GM23338 (cell line): ENCODE measurements at regions not wholly inside any gene's neighbourhood (a gene's known extent, or its start where the extent isn't known, plus 50 kb on each side); places are given as distances from the start of the nearest gene placed in this dataset.

Source experiments
- ATAC-seq: fragments of 200-7000 bp; cut with Tn5 transposase; 3 replicates; pipeline ENCODE4 v1.9.1; 2020
- DNase-seq: peaks from one replicate; pipeline ENCODE4 v3.0.0-alpha.2; 2015; ENCODE audit warnings: low spot score
- H2AFZ ChIP-seq: fragments of 200-600 bp; sonication (generic); 2 replicates; pipeline ENCODE4 v1.8.0; 2016; ENCODE audit warnings: antibody characterized with exemption, mild to moderate bottlenecking, moderate library complexity
- H3F3A ChIP-seq: fragments of 200-600 bp; sonication (generic); replicated peaks from 2 replicates; pipeline ENCODE4 v1.8.0; 2017; ENCODE audit warnings: antibody characterized with exemption, mixed run types, low read depth
- H3K27ac ChIP-seq: fragments of 200-600 bp; sonication (generic); 2 replicates; pipeline ENCODE4 v1.6.1; 2016; ENCODE audit warnings: low read depth
- H3K27me3 ChIP-seq: fragments of 200-600 bp; sonication (generic); 2 replicates; pipeline ENCODE4 v1.8.0; 2016; ENCODE audit warnings: mild to moderate bottlenecking, mixed run types, moderate library complexity; ENCODE audit not compliant: insufficient read depth
- H3K36me3 ChIP-seq: fragments of 200-600 bp; sonication (generic); 2 replicates; pipeline ENCODE4 v1.8.0; 2016; ENCODE audit warnings: mild to moderate bottlenecking; ENCODE audit not compliant: insufficient read depth
- H3K4me1 ChIP-seq: fragments of 200-600 bp; sonication (generic); 2 replicates; pipeline ENCODE4 v1.8.0; 2016; ENCODE audit warnings: mild to moderate bottlenecking, moderate library complexity; ENCODE audit not compliant: insufficient read depth
- H3K4me2 ChIP-seq: fragments of 200-600 bp; sonication (generic); 2 replicates; pipeline ENCODE4 v1.7.1; 2017; ENCODE audit warnings: mixed run types
- H3K4me3 ChIP-seq: fragments of 200-600 bp; sonication (generic); 2 replicates; pipeline ENCODE4 v1.6.1; 2016; ENCODE audit warnings: mixed run types
- H3K79me2 ChIP-seq: fragments of 200-600 bp; sonication (generic); replicated peaks from 2 replicates; pipeline ENCODE4 v1.8.0; 2017; ENCODE audit warnings: mild to moderate bottlenecking; ENCODE audit not compliant: insufficient read depth
- H3K9me2 ChIP-seq: fragments of 200-600 bp; sonication (generic); 2 replicates; pipeline ENCODE4 v1.8.0; 2017; ENCODE audit not compliant: insufficient read depth
- H4K20me1 ChIP-seq: fragments of 200-600 bp; sonication (generic); replicated peaks from 2 replicates; pipeline ENCODE4 v1.8.0; 2017; ENCODE audit warnings: mild to moderate bottlenecking; ENCODE audit not compliant: insufficient read depth
- H3K27ac Mint-ChIP-seq: 2 replicates; pipeline ENCODE4 v1.8.0; 2020; ENCODE audit warnings: inconsistent platforms, mild to moderate bottlenecking, moderate library complexity, mixed read lengths
- H3K27me3 Mint-ChIP-seq: 3 replicates; pipeline ENCODE4 v1.8.0; 2022; ENCODE audit warnings: low read depth, mild to moderate bottlenecking, moderate library complexity, mixed read lengths, inconsistent platforms; ENCODE audit not compliant: insufficient read depth, poor library complexity
- H3K36me3 Mint-ChIP-seq: 3 replicates; pipeline ENCODE4 v1.8.0; 2021; ENCODE audit warnings: low read depth, mild to moderate bottlenecking, inconsistent platforms, moderate library complexity, mixed read lengths
- H3K4me1 Mint-ChIP-seq: 3 replicates; pipeline ENCODE4 v1.8.0; 2020; ENCODE audit warnings: mild to moderate bottlenecking, inconsistent platforms, mixed read lengths
- H3K4me3 Mint-ChIP-seq: 3 replicates; pipeline ENCODE4 v1.8.0; 2021; ENCODE audit warnings: moderate library complexity, mild to moderate bottlenecking, inconsistent platforms, mixed read lengths
- H3K9me3 Mint-ChIP-seq: 3 replicates; pipeline ENCODE4 v1.8.0; 2020; ENCODE audit warnings: moderate library complexity, mild to moderate bottlenecking, inconsistent platforms, mixed read lengths
- CREB1 ChIP-seq: fragments of 250-450 bp; sonication (Bioruptor Pico); IDR thresholded peaks from 2 replicates; pipeline ENCODE4 v1.5.0; 2020; ENCODE audit warnings: low read depth, mild to moderate bottlenecking, moderate library complexity
- EZH2 ChIP-seq: fragments of 200-600 bp; sonication (generic); IDR thresholded peaks from one replicate; pipeline ENCODE4 v1.8.0; 2017; ENCODE audit warnings: antibody characterized with exemption, mild to moderate bottlenecking, low read depth; ENCODE audit not compliant: unreplicated experiment
- NANOG ChIP-seq: IDR thresholded peaks from 2 replicates; pipeline ENCODE4 v1.6.1; 2016; ENCODE audit warnings: antibody characterized with exemption, borderline replicate concordance
- POLR2AphosphoS5 ChIP-seq: IDR thresholded peaks from 2 replicates; pipeline ENCODE4 v1.6.1; 2016; ENCODE audit warnings: antibody characterized with exemption, low read depth
- STAT1 ChIP-seq: IDR thresholded peaks from one replicate; pipeline ENCODE4 v1.6.1; 2016; ENCODE audit warnings: antibody characterized with exemption; ENCODE audit not compliant: unreplicated experiment
- ZNF114 ChIP-seq: fragments of 250-450 bp; sonication (Bioruptor Pico); IDR thresholded peaks from 2 replicates; pipeline ENCODE4 v1.5.0; 2020; ENCODE audit warnings: mild to moderate bottlenecking, moderate library complexity
- ZNF331 ChIP-seq: fragments of 250-450 bp; sonication (Bioruptor Pico); IDR thresholded peaks from 2 replicates; pipeline ENCODE4 v1.5.0; 2020; ENCODE audit warnings: low read depth, mild to moderate bottlenecking, moderate library complexity
- TF ChIP-seq, protein P1 (sequence below), 2 experiments: fragments of 200-600 bp in 1 of 2; sonication (generic) in 1 of 2; conservative IDR thresholded peaks; 2 replicates each; pipeline versions ENCODE4 v1.5.1 to v1.6.1; 2016 to 2017; ENCODE audit warnings: antibody characterized with exemption in 2 of 2, low read depth in 2 of 2, mild to moderate bottlenecking in 2 of 2, moderate library complexity in 1 of 2
- TF ChIP-seq, protein P2 (sequence below): IDR thresholded peaks from one replicate; pipeline ENCODE4 v1.6.1; 2018; ENCODE audit warnings: antibody characterized with exemption; ENCODE audit not compliant: unreplicated experiment
- TF ChIP-seq, protein P3 (sequence below): IDR thresholded peaks from 2 replicates; pipeline ENCODE4 v1.6.1; 2016; ENCODE audit warnings: antibody characterized with exemption

DNA sequence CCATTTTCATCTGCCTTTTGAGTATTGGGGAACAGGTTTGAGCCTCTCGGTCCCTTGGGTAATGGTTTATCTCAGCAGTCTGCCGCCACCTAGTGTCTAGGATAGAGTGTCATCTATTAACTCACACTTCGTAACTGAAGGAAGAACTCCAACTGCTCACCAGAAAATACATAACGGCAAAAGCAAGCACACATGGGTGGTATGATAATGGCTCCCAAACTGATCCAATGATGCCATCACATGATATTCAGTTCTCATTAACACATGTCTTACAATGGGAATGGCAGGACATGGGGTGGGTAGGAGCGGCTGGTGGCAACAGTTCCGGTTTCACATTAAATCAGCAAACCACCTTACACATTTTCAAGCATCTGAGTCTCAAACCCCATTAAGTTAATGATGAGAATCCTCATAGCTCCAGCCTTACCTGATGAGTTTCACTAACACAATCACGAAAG lies 110.7 kb upstream of the PHACTR1 start:
- Histone ChIP-seq H3K4me2 (no peak overlapping the region), H3K27ac (no peak overlapping the region), H3F3A (no peaks in the 10 kb centered on the region), H4K20me1 (no peaks in the 10 kb centered on the region), H3K9me2 (no peaks in the 10 kb centered on the region), H3K27me3 (no peaks in the 10 kb centered on the region), H3K4me1 (peaks cover 12% of the 10 kb centered on the region), H2AFZ (no peak overlapping the region), H3K36me3 (no peaks in the 10 kb centered on the region), H3K79me2 (no peaks in the 10 kb centered on the region), H3K4me3 (no peak overlapping the region)
- Mint-ChIP-seq H3K4me3 (no peak overlapping the region), H3K36me3 (no peaks in the 10 kb centered on the region), H3K9me3 (no peaks in the 10 kb centered on the region), H3K4me1 (peaks cover 12% of the 10 kb centered on the region), H3K27ac (no peak overlapping the region), H3K27me3 (no peaks in the 10 kb centered on the region)
- ATAC-seq = peak; percentile 94
- peak; percentile 92 for DNase-seq
- TF ChIP-seq EZH2 (no peak), STAT1 (no peak), POLR2AphosphoS5 (no peak), ZNF331 (CRISPR knock-in tag) (no peak), CREB1 (no peak)
- TF ChIP-seq, protein P1, sequence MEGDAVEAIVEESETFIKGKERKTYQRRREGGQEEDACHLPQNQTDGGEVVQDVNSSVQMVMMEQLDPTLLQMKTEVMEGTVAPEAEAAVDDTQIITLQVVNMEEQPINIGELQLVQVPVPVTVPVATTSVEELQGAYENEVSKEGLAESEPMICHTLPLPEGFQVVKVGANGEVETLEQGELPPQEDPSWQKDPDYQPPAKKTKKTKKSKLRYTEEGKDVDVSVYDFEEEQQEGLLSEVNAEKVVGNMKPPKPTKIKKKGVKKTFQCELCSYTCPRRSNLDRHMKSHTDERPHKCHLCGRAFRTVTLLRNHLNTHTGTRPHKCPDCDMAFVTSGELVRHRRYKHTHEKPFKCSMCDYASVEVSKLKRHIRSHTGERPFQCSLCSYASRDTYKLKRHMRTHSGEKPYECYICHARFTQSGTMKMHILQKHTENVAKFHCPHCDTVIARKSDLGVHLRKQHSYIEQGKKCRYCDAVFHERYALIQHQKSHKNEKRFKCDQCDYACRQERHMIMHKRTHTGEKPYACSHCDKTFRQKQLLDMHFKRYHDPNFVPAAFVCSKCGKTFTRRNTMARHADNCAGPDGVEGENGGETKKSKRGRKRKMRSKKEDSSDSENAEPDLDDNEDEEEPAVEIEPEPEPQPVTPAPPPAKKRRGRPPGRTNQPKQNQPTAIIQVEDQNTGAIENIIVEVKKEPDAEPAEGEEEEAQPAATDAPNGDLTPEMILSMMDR (conservative IDR thresholded peaks at IDR 0.05; ENCODE audit: low read depth in 2 of 2) = peak; percentile 87 to 91

DNA sequence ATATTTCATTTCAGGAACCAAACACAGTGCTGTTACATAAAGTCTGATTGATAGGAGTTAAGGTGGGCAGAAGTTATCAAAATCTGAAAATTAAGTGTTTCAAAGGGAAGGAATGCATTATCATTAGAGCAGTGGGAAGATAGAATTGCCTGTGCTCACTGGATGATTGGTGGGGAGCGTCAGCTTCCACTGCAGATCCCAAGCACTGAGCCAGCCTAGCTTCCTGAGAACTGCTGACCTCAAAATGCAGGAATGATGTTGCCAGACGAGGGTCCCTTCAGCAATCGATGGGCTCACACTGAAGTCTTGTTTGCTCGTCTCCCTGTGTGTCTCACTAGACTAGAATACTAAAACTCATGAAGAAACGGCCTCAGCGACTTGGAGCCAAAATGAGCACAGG lies 110.0 kb upstream of the PHACTR1 start:
- Histone ChIP-seq H3K4me1 (peaks cover 12% of the 10 kb centered on the region), H4K20me1 (no peaks in the 10 kb centered on the region), H3K4me3 (no peak overlapping the region), H3K4me2 (no peak overlapping the region), H3F3A (no peaks in the 10 kb centered on the region), H3K27ac (no peak overlapping the region), H3K27me3 (no peaks in the 10 kb centered on the region), H3K9me2 (no peaks in the 10 kb centered on the region), H3K79me2 (no peaks in the 10 kb centered on the region), H2AFZ (no peak overlapping the region), H3K36me3 (no peaks in the 10 kb centered on the region)
- DNase-seq = no peak
- ATAC-seq = no peak
- Mint-ChIP-seq H3K4me3 (no peak overlapping the region), H3K9me3 (no peaks in the 10 kb centered on the region), H3K36me3 (no peaks in the 10 kb centered on the region), H3K27ac (no peak overlapping the region), H3K27me3 (no peaks in the 10 kb centered on the region), H3K4me1 (peaks cover 12% of the 10 kb centered on the region)
- TF ChIP-seq, protein P2, sequence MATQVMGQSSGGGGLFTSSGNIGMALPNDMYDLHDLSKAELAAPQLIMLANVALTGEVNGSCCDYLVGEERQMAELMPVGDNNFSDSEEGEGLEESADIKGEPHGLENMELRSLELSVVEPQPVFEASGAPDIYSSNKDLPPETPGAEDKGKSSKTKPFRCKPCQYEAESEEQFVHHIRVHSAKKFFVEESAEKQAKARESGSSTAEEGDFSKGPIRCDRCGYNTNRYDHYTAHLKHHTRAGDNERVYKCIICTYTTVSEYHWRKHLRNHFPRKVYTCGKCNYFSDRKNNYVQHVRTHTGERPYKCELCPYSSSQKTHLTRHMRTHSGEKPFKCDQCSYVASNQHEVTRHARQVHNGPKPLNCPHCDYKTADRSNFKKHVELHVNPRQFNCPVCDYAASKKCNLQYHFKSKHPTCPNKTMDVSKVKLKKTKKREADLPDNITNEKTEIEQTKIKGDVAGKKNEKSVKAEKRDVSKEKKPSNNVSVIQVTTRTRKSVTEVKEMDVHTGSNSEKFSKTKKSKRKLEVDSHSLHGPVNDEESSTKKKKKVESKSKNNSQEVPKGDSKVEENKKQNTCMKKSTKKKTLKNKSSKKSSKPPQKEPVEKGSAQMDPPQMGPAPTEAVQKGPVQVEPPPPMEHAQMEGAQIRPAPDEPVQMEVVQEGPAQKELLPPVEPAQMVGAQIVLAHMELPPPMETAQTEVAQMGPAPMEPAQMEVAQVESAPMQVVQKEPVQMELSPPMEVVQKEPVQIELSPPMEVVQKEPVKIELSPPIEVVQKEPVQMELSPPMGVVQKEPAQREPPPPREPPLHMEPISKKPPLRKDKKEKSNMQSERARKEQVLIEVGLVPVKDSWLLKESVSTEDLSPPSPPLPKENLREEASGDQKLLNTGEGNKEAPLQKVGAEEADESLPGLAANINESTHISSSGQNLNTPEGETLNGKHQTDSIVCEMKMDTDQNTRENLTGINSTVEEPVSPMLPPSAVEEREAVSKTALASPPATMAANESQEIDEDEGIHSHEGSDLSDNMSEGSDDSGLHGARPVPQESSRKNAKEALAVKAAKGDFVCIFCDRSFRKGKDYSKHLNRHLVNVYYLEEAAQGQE = no peak
- TF ChIP-seq ZNF331 (CRISPR knock-in tag) (no peak), STAT1 (no peak), CREB1 (no peak), NANOG (no peak), ZNF114 (no peak)
- TF ChIP-seq, protein P3, sequence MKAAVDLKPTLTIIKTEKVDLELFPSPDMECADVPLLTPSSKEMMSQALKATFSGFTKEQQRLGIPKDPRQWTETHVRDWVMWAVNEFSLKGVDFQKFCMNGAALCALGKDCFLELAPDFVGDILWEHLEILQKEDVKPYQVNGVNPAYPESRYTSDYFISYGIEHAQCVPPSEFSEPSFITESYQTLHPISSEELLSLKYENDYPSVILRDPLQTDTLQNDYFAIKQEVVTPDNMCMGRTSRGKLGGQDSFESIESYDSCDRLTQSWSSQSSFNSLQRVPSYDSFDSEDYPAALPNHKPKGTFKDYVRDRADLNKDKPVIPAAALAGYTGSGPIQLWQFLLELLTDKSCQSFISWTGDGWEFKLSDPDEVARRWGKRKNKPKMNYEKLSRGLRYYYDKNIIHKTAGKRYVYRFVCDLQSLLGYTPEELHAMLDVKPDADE = no peak
